GM08714 (cell line): ENCODE measurements at regions not wholly inside any gene's neighbourhood (a gene's known extent, or its start where the extent isn't known, plus 50 kb on each side); places are given as distances from the start of the nearest gene placed in this dataset.

Source experiments
- H3K4me3 ChIP-seq: fragments of 200-500 bp; sonication (Bioruptor generic); 2 replicates; pipeline ENCODE4 v1.5.1; 2014; ENCODE audit warnings: mild to moderate bottlenecking, low read length, inconsistent platforms
- ZNF274 ChIP-seq: IDR thresholded peaks from 2 replicates; pipeline ENCODE4 v1.6.1; 2012; ENCODE audit warnings: mild to moderate bottlenecking, low read depth, low read length

DNA sequence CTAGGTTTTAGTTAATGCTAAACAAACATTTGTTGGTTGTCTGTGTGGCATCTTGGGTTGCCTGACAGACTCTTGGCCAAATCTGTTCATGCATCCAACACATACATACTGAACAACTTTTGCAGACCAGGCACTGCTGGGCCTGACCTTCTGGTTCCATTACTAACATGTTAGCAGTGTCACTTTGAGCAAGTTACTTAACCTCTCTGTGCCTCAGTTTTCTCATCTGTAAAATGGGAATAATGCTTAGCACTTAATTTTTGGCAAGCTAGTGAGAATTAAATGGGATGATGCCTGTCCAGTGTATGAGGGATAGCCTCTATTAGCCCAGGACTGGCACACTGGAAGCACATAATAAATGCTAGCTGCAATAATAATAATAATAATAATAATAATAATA lies 169.9 kb downstream of the DHX35 start:
- no peak for TF ChIP-seq ZNF274
- H3K4me3 ChIP-seq = no peak overlapping the region

DNA sequence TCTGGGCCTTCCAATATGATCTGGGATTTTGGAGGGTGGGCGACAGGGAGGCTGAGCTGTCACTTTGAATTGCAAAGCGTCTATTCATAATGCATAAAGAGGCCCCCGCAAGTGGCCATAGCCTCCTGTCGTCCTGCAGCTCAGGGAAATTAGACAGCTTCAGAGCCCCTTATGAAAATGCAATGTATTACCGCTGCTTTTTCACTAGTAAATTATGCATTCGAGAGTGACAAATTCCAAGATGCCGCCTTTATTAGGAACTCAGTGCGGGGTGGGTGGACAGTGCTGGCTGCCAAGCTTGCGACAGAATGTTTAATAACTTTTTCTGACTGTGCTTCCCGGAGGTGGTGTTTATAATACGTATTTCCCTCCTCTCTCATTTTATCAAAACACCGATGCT lies 168.5 kb downstream of the DHX35 start:
- no peak for TF ChIP-seq ZNF274
- H3K4me3 ChIP-seq = no peak overlapping the region

DNA sequence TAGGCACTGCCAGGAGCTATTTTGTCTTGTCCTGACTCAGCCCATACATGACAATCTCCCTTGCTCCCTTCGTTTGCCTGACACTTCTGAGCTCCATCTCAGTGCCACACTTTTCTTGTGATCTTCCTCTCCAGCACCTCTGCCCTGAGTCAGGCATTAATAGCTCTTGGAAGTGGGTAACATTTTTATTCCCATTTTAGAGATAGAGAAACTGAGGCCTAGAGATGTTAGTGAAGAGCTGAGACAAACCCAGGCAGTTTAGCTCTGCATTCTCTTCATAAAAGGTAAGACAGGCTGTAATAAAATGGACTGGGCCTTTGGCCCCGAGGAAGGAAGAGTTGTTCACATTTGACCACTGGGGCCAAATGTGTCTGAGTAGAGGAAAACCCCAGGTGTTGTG lies 167.4 kb downstream of the DHX35 start:
- no peak overlapping the region for H3K4me3 ChIP-seq

DNA sequence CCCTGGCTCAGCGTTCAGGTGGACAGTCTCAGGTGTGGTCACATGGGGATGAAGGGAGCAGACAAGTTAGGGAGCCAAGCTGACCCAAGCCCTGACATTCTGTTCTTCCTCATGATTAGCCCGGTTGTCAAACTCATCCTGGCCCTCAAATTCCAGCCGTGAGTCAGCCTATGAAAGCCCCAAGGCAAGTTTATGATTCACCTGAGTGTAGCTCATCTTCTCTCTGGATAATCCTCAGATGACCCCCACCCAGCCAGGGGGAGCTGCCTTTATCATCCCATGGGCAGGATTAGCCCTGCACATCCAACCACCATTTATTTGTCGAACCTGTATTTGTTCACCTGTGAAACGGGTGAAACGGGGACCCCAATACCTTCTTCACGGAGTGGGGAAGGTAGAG lies 161.9 kb downstream of the DHX35 start:
- no peak overlapping the region for H3K4me3 ChIP-seq
- no peak for TF ChIP-seq ZNF274

More for the DNA sequence above, 167.4 kb downstream of the DHX35 start:
- TF ChIP-seq ZNF274 = no peak

DNA sequence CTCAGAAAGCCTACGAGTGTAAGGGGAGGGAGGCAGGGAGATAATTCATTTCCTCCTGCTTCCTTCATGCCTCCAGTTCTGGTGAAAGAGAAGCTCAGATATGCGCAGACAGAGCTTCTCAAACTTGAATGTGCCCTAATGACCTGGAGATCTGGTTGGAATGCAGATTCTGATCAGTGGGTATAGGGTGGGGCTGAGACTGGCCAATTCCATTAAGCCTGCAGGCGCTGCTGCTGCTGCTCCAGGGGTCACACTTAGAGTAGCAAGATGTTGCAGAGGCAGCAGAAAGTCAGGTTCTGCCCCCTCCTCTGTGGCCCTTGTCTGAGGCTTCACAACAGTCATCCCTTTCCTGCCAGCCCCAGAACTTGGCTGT lies 161.0 kb downstream of the DHX35 start:
- H3K4me3 ChIP-seq = no peak overlapping the region

DNA sequence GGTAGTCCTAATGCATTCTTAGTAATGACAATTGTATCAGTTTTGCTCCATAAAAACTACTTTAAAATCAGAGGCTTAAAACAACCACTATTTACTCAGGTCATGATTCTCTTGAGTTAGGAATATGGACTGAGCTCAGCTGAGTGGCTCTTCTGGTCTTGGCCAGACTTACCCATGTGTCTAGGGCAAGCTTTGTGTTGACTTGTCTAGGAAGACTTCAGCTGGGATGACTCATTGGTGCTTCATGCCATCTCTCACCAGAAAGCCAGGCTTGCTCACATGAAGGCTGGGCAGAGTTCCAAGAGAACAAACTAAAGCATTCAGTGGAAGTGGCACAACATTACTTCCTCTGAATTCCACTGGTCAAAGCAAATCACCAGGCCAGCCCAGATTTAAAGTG lies 155.3 kb downstream of the DHX35 start:
- no peak overlapping the region for H3K4me3 ChIP-seq
- no peak for TF ChIP-seq ZNF274

More for the DNA sequence above, 161.0 kb downstream of the DHX35 start:
- no peak for TF ChIP-seq ZNF274

DNA sequence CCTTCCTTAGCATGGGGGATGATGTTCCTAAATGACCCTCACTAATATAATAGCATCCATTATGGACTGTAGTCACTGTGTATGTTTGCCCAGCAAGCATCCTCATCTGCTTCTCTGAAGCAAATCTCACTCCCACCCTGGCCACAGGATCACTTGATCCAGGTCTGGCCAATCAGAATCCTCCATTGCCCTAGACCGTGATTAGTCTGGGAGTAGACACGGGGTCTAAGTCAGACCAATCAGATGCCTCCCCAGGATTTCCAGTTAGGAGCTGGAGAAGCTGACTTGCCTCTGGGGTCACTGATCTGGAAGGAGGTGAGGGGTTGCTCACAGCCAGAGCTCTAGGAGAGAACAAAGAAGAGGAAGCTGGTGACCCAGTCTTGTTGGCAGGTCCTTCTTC lies 153.9 kb downstream of the DHX35 start:
- no peak for TF ChIP-seq ZNF274
- H3K4me3 ChIP-seq = no peak overlapping the region

DNA sequence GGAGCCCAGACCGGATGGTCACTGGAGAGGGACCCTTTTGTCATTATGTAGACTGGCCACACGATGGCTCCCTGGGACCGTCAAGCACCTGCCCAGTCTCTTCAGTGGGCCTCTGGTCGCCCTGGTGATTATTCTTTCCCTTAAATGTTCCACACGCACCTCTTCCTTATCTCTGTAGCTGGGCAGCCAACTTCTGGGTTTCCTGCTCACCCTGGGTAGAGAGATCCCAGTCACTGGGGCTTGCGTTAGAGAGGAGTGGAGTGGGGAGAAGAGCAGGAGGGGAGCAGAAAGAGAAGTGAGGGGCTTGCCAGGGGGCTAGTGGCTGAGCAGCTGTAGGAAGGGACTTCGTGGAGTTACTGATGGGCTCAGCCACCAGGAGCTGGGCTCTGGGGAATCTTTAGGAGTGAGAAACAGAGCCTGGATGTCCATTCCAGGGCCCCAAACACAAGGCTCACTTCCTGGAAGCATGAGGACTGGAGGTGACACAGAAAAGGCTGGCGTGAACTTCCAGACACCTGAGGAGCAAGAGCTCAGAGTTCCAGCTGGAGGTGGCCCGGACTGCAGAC lies 150.1 kb downstream of the DHX35 start:
- H3K4me3 ChIP-seq = no peak overlapping the region
- TF ChIP-seq ZNF274 = no peak

DNA sequence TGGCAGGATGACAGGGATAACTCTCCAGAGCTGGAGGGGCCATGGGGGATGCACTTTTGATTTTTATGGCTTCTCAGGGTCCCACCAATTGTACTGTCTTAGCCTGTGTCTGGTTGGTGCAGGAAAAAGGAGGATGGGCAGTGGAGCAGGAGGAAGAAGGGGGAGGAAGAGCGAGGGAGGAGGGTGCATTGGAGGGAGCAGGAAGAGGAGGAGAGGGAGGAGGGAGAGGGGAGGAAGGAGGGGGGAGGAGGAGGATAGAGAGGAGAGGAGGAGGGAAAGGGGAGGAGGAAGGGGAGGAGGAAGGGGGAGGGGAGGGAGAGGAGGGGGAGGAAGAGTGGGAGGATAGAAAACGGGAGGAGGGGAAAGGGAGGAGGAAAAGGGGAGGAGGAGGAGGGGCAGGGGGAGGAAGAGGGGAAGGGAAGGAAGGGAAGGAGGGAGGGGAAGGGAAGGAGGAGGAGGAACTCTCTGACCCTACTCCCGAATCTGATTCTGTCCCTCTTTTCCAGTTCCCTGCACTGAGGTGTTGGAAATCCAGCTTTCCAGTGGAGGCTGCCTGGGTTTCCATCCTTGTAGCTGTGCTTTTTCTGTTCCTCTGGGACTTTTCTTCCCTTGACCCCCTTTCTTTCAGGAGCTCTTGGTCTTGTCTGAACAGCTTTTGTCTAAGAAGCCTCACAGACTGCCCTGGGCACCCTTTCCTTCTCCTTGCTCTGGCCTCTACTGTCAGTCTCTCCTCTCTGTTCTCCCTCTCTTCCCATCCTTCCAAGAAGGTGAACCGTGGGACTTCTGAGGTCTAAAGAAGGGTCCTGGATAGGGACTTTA lies 149.4 kb downstream of the DHX35 start:
- H3K4me3 ChIP-seq = no peak overlapping the region
- no peak for TF ChIP-seq ZNF274

DNA sequence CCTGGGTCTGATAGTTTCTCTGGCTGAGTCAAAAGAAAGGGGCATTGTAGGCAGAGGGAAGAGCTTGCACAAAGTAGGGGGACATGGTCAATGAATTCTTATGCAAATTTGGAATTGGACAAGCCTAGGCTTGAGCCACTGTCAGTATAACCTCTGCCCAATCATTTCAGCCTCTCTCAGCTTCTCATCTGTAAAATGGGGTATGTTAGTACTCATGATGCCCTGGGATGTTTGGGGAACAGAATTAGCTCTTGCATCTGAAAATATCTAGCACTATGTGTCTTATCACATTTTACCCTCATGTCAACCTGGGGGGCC lies 148.6 kb downstream of the DHX35 start:
- no peak for TF ChIP-seq ZNF274
- no peak overlapping the region for H3K4me3 ChIP-seq

DNA sequence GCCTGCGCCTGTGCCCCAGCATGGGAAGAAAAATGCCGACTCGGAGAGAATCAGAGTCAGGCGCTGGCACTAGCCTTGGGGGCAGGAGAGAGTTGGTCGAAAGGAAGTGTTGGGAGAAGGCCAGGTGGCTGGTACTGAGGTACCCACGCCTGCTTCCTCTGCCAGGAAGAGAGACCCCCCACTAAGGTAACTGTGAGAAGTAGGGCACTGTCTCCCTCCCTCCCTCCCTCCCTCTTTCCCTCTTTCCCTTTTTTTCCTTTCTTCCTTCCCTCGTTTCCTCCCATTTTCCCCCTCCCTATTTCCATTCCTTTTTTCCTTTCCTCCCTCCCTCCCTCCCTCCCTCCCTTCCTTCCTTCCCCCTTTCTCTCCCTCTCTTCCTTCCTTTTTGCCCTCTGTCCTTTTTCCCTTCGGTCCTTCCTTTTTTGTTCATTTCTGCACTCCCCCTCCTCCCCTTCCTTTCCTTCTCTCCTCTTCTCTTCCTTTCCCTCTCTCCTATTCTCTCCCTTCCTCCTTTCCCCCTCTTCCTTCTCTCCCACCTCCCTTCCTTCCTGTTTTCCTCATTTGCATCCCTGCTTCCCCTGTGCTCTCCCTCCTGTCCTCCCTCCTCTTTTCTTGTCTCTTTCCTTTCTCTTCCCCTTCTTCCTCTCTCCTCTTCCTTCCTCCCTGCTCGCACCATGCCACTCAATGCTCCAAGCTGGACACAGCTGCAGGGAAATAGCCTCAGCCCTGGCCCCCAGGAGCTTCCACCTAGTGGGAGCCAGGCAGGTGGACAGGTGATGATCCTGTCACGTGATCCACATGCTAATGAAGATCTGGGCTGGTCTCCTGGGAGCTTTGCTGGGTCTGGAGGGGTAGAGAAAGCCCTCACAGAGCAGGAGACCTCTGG lies 148.0 kb downstream of the DHX35 start:
- H3K4me3 ChIP-seq = no peak overlapping the region
- TF ChIP-seq ZNF274 = no peak

DNA sequence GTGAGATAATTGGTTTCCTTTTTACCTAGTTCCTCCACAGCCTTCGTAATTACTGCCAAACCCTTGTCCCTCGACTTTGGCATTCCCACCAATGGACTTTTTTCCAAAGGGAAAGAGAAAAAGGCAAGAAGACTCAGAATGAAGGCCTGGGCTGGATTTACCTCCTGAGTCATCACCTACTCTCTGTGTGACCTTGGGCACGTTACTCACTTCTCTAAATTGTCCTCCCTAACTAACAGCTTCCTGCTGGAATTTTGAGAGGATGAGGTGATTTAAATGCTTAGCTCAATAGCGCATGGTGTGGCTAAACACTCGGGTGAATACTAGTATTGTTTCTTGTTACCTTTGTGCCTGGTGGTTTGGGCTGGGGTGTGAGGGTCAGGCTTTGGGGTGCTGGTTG lies 146.6 kb downstream of the DHX35 start:
- TF ChIP-seq ZNF274 = no peak
- H3K4me3 ChIP-seq = no peak overlapping the region

DNA sequence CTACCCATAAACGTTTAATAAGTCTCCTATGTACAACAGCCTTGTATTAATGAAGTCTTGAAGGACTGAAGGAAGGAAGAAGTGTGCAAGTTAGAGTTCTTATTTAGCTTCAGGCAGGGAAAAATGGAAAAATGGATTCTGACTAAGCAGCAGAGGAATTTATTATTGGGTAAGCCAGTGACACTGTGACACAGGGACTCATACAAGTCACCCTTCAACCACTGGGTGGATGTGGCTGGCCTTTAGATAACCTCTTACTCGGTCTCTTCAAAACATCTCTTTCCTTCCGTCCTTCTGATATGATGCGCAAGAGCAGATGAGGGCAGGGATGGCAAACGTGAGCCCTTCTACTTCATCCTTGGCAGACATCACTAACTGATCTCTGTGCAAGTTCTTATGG lies 145.6 kb downstream of the DHX35 start:
- no peak overlapping the region for H3K4me3 ChIP-seq
- TF ChIP-seq ZNF274 = no peak

DNA sequence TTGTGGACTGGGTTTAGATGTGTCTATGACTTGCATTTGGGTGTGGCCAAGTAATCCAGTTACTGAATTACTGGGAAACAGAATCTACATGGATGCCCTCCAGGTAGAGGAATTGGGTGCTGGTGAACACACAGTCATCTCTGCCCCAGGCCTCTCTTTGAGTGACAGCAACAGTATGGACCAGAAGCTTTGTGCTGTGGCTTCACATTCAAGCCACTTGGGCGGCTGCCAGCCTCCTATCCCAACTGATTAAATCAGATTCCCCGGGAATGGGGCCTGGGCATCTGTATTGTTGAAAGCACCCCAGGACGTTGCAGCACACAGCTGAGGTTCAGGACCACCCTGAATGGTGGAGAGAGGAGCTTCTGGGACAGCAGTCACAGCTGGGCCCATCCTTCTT lies 144.6 kb downstream of the DHX35 start:
- no peak overlapping the region for H3K4me3 ChIP-seq
- TF ChIP-seq ZNF274 = no peak

DNA sequence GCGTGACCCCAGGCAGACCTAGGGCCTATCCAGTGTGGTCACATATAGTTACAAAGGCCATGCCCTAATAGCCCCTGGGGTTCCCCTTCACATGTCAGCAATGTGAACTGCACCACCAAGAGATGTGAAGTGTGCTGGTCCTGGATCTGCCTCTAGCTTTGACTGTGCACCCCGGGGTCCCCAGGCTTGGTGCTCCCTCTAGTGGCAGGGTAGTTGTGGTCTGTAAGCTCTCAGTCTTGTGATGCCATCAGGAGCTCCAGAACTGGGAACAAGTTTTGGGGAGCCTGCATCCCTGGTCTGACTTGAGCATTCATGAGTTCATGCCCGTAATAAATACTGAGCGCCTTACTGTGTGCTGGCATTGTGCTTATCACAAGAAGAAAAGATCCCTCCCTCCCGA lies 143.4 kb downstream of the DHX35 start:
- H3K4me3 ChIP-seq = no peak overlapping the region
- no peak for TF ChIP-seq ZNF274
